ENCODE measurements at regions not wholly inside any gene's neighbourhood (a gene's known extent, or its start where the extent isn't known, plus 50 kb on each side); places are given as distances from the start of the nearest gene placed in this dataset.

DNA sequence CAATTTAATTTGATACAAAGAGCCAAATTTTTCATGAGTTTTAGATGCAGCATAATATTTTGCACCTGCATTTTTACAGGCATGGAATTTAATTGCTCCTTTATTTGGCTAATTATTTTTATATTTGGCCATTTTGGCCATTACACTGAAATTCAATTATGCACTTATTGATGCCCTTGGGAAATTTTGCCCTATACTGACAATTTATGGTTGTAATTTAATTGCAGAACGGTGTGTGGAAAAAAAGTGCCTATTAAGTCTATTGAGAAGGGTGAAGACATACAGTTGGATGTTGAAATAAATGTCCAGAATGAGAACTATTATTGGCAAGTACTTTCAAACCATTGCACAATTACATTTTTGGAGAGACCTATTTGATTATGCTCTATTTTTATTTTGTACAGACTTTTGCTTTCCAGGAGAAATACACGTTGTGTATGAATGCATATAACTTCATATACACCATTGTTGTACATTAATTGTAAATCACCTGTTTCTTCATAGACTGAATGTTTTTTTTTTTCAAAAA lies 1319.3 kb upstream of the CDH2 start:
- H3K4me3 ChIP-seq = no peak overlapping the region
- Mint-ChIP-seq H3K4me1 (peaks cover 3% of the 10 kb centered on the region), H3K9me3 (no peaks in the 10 kb centered on the region), H3K4me3 (no peak overlapping the region), H3K27me3 (ENCODE audit: insufficient read depth, low read depth) (no peaks in the 10 kb centered on the region), H3K27ac (no peak overlapping the region), H3K36me3 (no peaks in the 10 kb centered on the region)
- no peak overlapping the region for H3K27ac ChIP-seq
- no peak overlapping the region for H3K4me2 ChIP-seq
- no peak overlapping the region for H3K9ac ChIP-seq
- H4K20me1 ChIP-seq (ENCODE audit: low read depth) = no peaks in the 10 kb centered on the region
- no peak overlapping the region for H2AFZ ChIP-seq (replicated peaks)
- H3K9me3 ChIP-seq (ENCODE audit: low read depth) = no peaks in the 10 kb centered on the region
- no peaks in the 10 kb centered on the region for H3K79me2 ChIP-seq (ENCODE audit: low read depth)
- no peaks in the 10 kb centered on the region for H3K27me3 ChIP-seq
- TF ChIP-seq, protein P1, sequence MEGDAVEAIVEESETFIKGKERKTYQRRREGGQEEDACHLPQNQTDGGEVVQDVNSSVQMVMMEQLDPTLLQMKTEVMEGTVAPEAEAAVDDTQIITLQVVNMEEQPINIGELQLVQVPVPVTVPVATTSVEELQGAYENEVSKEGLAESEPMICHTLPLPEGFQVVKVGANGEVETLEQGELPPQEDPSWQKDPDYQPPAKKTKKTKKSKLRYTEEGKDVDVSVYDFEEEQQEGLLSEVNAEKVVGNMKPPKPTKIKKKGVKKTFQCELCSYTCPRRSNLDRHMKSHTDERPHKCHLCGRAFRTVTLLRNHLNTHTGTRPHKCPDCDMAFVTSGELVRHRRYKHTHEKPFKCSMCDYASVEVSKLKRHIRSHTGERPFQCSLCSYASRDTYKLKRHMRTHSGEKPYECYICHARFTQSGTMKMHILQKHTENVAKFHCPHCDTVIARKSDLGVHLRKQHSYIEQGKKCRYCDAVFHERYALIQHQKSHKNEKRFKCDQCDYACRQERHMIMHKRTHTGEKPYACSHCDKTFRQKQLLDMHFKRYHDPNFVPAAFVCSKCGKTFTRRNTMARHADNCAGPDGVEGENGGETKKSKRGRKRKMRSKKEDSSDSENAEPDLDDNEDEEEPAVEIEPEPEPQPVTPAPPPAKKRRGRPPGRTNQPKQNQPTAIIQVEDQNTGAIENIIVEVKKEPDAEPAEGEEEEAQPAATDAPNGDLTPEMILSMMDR (IDR thresholded peaks at IDR 0.05) = no peak
- TF ChIP-seq EZH2 (IDR thresholded peaks at IDR 0.05) (no peak), EZH2phosphoT487 (IDR thresholded peaks at IDR 0.05) (no peak)
- no peak for DNase-seq (ENCODE audit: low spot score)
- no peaks in the 10 kb centered on the region for H3F3A ChIP-seq (ENCODE audit: low read depth)
- no peaks in the 10 kb centered on the region for H3K4me1 ChIP-seq
- no peaks in the 10 kb centered on the region for H3K36me3 ChIP-seq

DNA sequence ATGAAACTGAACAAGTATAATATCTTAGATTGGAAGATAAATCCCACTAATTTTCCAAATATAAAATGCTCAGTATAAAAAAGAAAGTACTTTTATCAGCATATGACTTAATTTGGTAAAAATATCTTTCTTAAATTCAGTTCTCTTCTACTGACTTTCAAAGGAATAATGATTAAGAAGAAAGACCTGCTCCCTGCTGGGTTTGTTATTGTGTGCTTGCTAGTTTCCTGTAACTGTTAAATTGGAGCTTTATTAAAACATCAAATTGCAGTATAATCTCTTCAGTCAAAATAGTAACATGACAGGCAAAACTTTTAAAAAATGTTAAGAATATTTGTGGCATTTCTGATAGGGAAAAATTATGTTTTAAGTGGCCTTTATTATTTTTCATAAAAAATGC lies 1317.4 kb upstream of the CDH2 start:
- H3K9me3 Mint-ChIP-seq = no peaks in the 10 kb centered on the region
- H3K27me3 Mint-ChIP-seq (ENCODE audit: insufficient read depth, low read depth) = no peaks in the 10 kb centered on the region
- Histone ChIP-seq H3F3A (ENCODE audit: low read depth) (no peaks in the 10 kb centered on the region), H3K4me3 (no peak overlapping the region), H3K4me2 (no peak overlapping the region), H3K27me3 (no peaks in the 10 kb centered on the region), H3K36me3 (no peaks in the 10 kb centered on the region), H3K79me2 (ENCODE audit: low read depth) (no peaks in the 10 kb centered on the region), H2AFZ (replicated peaks) (no peak overlapping the region), H3K9me3 (ENCODE audit: low read depth) (no peaks in the 10 kb centered on the region), H3K27ac (no peak overlapping the region), H3K9ac (no peak overlapping the region), H4K20me1 (ENCODE audit: low read depth) (no peaks in the 10 kb centered on the region), H3K4me1 (no peaks in the 10 kb centered on the region)
- H3K4me3 Mint-ChIP-seq = no peak overlapping the region
- peaks cover 3% of the 10 kb centered on the region for H3K4me1 Mint-ChIP-seq
- DNase-seq (ENCODE audit: low spot score) = no peak
- no peak for TF ChIP-seq EZH2 (IDR thresholded peaks at IDR 0.05)
- TF ChIP-seq EZH2phosphoT487 (IDR thresholded peaks at IDR 0.05) = no peak
- TF ChIP-seq, protein P1 (IDR thresholded peaks at IDR 0.05) = no peak
- H3K36me3 Mint-ChIP-seq = no peaks in the 10 kb centered on the region
- H3K27ac Mint-ChIP-seq = peak overlapping the region; percentile 50

DNA sequence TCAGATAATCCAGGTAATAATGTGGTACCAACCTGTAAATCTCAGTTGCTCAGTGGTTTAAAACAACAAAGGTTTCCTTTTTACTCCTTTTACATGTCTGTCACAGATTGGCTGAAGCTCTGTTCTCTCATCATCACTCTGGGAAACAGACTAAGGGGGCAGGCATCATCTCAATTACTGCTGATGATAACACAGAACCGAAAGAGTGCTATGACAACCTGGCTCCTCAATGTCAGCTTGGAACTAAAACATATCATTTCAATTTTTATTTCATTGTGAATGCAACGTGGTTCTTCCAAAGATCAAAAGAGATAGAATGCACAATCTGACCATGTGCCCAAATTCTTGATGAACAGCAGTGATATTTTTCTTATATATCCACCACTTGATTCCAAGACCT lies 1315.0 kb upstream of the CDH2 start:
- Histone ChIP-seq H3K36me3 (no peaks in the 10 kb centered on the region), H3K4me2 (no peak overlapping the region), H3K4me1 (no peaks in the 10 kb centered on the region), H3K79me2 (ENCODE audit: low read depth) (no peaks in the 10 kb centered on the region), H3K27ac (no peak overlapping the region), H2AFZ (replicated peaks) (no peak overlapping the region), H3K27me3 (no peaks in the 10 kb centered on the region), H3K4me3 (no peak overlapping the region), H4K20me1 (ENCODE audit: low read depth) (no peaks in the 10 kb centered on the region), H3K9me3 (ENCODE audit: low read depth) (no peaks in the 10 kb centered on the region), H3F3A (ENCODE audit: low read depth) (no peaks in the 10 kb centered on the region), H3K9ac (no peak overlapping the region)
- Mint-ChIP-seq H3K4me1 (peaks cover 3% of the 10 kb centered on the region), H3K27me3 (ENCODE audit: insufficient read depth, low read depth) (no peaks in the 10 kb centered on the region), H3K4me3 (no peak overlapping the region), H3K9me3 (no peaks in the 10 kb centered on the region), H3K27ac (no peak overlapping the region), H3K36me3 (no peaks in the 10 kb centered on the region)
- no peak for DNase-seq (ENCODE audit: low spot score)
- TF ChIP-seq EZH2phosphoT487 (IDR thresholded peaks at IDR 0.05) (no peak), EZH2 (IDR thresholded peaks at IDR 0.05) (no peak)
- TF ChIP-seq, protein P1 (IDR thresholded peaks at IDR 0.05) = no peak
